ENCODE measurements at regions not wholly inside any gene's neighbourhood (a gene's known extent, or its start where the extent isn't known, plus 50 kb on each side); places are given as distances from the start of the nearest gene placed in this dataset.

DNA sequence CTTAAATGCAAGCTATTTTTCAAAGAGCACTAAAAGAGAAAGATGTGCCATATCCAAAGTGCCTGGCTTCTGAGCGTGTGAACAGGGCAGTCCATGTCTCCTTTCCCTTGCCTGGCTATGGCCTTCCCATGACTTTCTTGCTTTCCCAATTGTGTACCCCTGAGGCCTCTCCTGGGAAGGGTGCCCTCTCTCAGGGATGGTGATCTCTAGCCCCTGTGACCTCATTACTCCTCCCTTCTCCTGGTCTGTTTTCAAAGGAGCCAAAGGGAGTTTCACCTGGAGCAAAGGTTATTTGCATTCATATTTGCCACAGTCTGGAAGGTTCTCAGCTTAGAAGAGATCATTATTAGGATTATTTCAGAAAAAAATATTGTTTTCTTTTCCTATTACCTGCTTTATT is 429.4 kb upstream of the TMTC1 start:
- no peak overlapping the region for H3K9ac ChIP-seq (ENCODE audit: low read depth in 1 of 2, low read length in 2 of 2)
- TF ChIP-seq SP1 (IDR thresholded peaks at IDR 0.05), result no peak
- no peak for TF ChIP-seq GABPA (IDR thresholded peaks at IDR 0.05 in 1 of 2, conservative IDR thresholded peaks at IDR 0.05 in 1 of 2)
- TF ChIP-seq, protein P1, sequence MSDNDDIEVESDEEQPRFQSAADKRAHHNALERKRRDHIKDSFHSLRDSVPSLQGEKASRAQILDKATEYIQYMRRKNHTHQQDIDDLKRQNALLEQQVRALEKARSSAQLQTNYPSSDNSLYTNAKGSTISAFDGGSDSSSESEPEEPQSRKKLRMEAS (IDR thresholded peaks at IDR 0.05), result no peak
- TF ChIP-seq FOXA2 (IDR thresholded peaks at IDR 0.05), result no peak
- TF ChIP-seq FOXA1 (IDR thresholded peaks at IDR 0.05), result no peak
- H3K4me1 ChIP-seq (ENCODE audit: control insufficient read depth in 4 of 4, insufficient read depth in 4 of 4, low read length in 3 of 4), result no peaks in the 10 kb centered on the region
- H3K4me3 ChIP-seq (ENCODE audit: low read depth in 1 of 3, low read length in 3 of 3), result no peak overlapping the region
- no peaks in the 10 kb centered on the region for H3K27me3 ChIP-seq (ENCODE audit: control insufficient read depth in 4 of 4, insufficient read depth in 4 of 4, low read length in 3 of 4)
- 44% methylated on average over 1 of the region's 1 CpG for WGBS
- no peaks in the 10 kb centered on the region for H3K9me3 ChIP-seq (ENCODE audit: control insufficient read depth in 4 of 4, low read length in 3 of 4)
- H3K36me3 ChIP-seq (ENCODE audit: control insufficient read depth in 4 of 4, insufficient read depth in 3 of 4, low read depth in 1 of 4, low read length in 3 of 4), result no peaks in the 10 kb centered on the region
- no peak for DNase-seq (ENCODE audit: low spot score)
- no peak overlapping the region for H3K27ac ChIP-seq (ENCODE audit: low read depth in 1 of 2, low read length in 2 of 2)

DNA sequence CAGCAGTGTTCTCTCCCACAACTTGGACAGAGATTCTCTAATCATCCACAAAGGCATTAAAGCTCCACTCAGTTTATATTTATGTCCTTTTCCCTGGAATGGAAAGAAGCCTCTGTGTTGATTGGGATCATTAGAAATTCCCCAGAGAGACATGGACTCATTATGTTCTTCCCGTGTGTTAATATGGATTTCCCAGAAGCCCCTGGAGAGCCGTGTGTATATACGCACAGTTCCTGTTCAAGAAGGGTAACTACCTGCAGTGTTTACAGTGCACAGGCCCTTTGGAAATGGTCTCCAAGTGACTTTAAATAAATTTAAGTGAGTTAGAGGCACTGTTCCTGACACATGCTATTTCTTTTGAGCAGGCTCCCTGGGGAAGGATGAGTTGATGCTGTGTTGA is 428.0 kb upstream of the TMTC1 start:
- Histone ChIP-seq H3K27ac (ENCODE audit: low read depth in 1 of 2, low read length in 2 of 2) (no peak overlapping the region), H3K9me3 (ENCODE audit: control insufficient read depth in 4 of 4, low read length in 3 of 4) (no peaks in the 10 kb centered on the region), H3K36me3 (ENCODE audit: control insufficient read depth in 4 of 4, insufficient read depth in 3 of 4, low read depth in 1 of 4, low read length in 3 of 4) (no peaks in the 10 kb centered on the region), H3K27me3 (ENCODE audit: control insufficient read depth in 4 of 4, insufficient read depth in 4 of 4, low read length in 3 of 4) (no peaks in the 10 kb centered on the region), H3K4me1 (ENCODE audit: control insufficient read depth in 4 of 4, insufficient read depth in 4 of 4, low read length in 3 of 4) (no peaks in the 10 kb centered on the region), H3K9ac (ENCODE audit: low read depth in 1 of 2, low read length in 2 of 2) (no peak overlapping the region), H3K4me3 (ENCODE audit: low read depth in 1 of 3, low read length in 3 of 3) (no peak overlapping the region)
- TF ChIP-seq, protein P2, sequence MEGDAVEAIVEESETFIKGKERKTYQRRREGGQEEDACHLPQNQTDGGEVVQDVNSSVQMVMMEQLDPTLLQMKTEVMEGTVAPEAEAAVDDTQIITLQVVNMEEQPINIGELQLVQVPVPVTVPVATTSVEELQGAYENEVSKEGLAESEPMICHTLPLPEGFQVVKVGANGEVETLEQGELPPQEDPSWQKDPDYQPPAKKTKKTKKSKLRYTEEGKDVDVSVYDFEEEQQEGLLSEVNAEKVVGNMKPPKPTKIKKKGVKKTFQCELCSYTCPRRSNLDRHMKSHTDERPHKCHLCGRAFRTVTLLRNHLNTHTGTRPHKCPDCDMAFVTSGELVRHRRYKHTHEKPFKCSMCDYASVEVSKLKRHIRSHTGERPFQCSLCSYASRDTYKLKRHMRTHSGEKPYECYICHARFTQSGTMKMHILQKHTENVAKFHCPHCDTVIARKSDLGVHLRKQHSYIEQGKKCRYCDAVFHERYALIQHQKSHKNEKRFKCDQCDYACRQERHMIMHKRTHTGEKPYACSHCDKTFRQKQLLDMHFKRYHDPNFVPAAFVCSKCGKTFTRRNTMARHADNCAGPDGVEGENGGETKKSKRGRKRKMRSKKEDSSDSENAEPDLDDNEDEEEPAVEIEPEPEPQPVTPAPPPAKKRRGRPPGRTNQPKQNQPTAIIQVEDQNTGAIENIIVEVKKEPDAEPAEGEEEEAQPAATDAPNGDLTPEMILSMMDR (IDR thresholded peaks at IDR 0.05; ENCODE audit: low read depth, low read length, missing input control), result no peak
- no peak for TF ChIP-seq GABPA (IDR thresholded peaks at IDR 0.05 in 1 of 2, conservative IDR thresholded peaks at IDR 0.05 in 1 of 2)
- TF ChIP-seq SP1 (IDR thresholded peaks at IDR 0.05), result no peak
- no peak for TF ChIP-seq FOXA2 (IDR thresholded peaks at IDR 0.05)
- TF ChIP-seq NR2F2 (IDR thresholded peaks at IDR 0.05), result no peak
- TF ChIP-seq, protein P1 (IDR thresholded peaks at IDR 0.05), result no peak
- no peak for TF ChIP-seq EGR1 (IDR thresholded peaks at IDR 0.05; ENCODE audit: low read depth in 2 of 2)
- TF ChIP-seq HNF4G (IDR thresholded peaks at IDR 0.05), result no peak
- TF ChIP-seq RXRA (IDR thresholded peaks at IDR 0.05), result no peak
- no peak for TF ChIP-seq YY1 (IDR thresholded peaks at IDR 0.05)
- no peak for TF ChIP-seq RAD21 (IDR thresholded peaks at IDR 0.05)
- TF ChIP-seq, protein P3, sequence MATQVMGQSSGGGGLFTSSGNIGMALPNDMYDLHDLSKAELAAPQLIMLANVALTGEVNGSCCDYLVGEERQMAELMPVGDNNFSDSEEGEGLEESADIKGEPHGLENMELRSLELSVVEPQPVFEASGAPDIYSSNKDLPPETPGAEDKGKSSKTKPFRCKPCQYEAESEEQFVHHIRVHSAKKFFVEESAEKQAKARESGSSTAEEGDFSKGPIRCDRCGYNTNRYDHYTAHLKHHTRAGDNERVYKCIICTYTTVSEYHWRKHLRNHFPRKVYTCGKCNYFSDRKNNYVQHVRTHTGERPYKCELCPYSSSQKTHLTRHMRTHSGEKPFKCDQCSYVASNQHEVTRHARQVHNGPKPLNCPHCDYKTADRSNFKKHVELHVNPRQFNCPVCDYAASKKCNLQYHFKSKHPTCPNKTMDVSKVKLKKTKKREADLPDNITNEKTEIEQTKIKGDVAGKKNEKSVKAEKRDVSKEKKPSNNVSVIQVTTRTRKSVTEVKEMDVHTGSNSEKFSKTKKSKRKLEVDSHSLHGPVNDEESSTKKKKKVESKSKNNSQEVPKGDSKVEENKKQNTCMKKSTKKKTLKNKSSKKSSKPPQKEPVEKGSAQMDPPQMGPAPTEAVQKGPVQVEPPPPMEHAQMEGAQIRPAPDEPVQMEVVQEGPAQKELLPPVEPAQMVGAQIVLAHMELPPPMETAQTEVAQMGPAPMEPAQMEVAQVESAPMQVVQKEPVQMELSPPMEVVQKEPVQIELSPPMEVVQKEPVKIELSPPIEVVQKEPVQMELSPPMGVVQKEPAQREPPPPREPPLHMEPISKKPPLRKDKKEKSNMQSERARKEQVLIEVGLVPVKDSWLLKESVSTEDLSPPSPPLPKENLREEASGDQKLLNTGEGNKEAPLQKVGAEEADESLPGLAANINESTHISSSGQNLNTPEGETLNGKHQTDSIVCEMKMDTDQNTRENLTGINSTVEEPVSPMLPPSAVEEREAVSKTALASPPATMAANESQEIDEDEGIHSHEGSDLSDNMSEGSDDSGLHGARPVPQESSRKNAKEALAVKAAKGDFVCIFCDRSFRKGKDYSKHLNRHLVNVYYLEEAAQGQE (IDR thresholded peaks at IDR 0.05), result no peak
- TF ChIP-seq, protein P4, sequence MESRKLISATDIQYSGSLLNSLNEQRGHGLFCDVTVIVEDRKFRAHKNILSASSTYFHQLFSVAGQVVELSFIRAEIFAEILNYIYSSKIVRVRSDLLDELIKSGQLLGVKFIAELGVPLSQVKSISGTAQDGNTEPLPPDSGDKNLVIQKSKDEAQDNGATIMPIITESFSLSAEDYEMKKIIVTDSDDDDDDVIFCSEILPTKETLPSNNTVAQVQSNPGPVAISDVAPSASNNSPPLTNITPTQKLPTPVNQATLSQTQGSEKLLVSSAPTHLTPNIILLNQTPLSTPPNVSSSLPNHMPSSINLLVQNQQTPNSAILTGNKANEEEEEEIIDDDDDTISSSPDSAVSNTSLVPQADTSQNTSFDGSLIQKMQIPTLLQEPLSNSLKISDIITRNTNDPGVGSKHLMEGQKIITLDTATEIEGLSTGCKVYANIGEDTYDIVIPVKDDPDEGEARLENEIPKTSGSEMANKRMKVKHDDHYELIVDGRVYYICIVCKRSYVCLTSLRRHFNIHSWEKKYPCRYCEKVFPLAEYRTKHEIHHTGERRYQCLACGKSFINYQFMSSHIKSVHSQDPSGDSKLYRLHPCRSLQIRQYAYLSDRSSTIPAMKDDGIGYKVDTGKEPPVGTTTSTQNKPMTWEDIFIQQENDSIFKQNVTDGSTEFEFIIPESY (IDR thresholded peaks at IDR 0.05), result no peak
- TF ChIP-seq, protein P5, sequence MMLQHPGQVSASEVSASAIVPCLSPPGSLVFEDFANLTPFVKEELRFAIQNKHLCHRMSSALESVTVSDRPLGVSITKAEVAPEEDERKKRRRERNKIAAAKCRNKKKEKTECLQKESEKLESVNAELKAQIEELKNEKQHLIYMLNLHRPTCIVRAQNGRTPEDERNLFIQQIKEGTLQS (IDR thresholded peaks at IDR 0.05), result no peak
- TF ChIP-seq FOXA1 (IDR thresholded peaks at IDR 0.05), result no peak
- TF ChIP-seq JUND (IDR thresholded peaks at IDR 0.05), result no peak
- no peak for TF ChIP-seq TAF1 (conservative IDR thresholded peaks at IDR 0.05)
- no peak for TF ChIP-seq HNF4A (conservative IDR thresholded peaks at IDR 0.05)
- no peak for DNase-seq (ENCODE audit: low spot score)
- 86% methylated on average over 3 of the region's 3 CpGs for WGBS
